Fibroblast of lung (primary cell): ENCODE measurements at regions not wholly inside any gene's neighbourhood (a gene's known extent, or its start where the extent isn't known, plus 50 kb on each side); places are given as distances from the start of the nearest gene placed in this dataset.
"Not testable (repeated sequence)": the region's sequence is repeated elsewhere in the genome, so short reads cannot be mapped to it uniquely, and the experiment has no call there.

Experiments used
- DNase-seq, 2 donors: peaks; one replicate each; pipeline versions ENCODE4 v3.0.0 to v3.0.0-alpha.2; 2010; ENCODE audit warnings: low read depth in 2 of 2
- H2AFZ ChIP-seq: 2 replicates; pipeline ENCODE4 v1.5.1; 2012; ENCODE audit warnings: low read length, control low read depth, inconsistent platforms
- H3K27ac ChIP-seq: 2 replicates; pipeline ENCODE4 v1.5.1; 2011; ENCODE audit warnings: low read length, control low read depth; ENCODE audit not compliant: insufficient read depth
- H3K27me3 ChIP-seq: 2 replicates; pipeline ENCODE4 v1.5.1; 2011; ENCODE audit warnings: mild to moderate bottlenecking, low read length; ENCODE audit not compliant: control insufficient read depth, insufficient read depth
- H3K36me3 ChIP-seq: 2 replicates; pipeline ENCODE4 v1.5.1; 2011; ENCODE audit warnings: low read length; ENCODE audit not compliant: control insufficient read depth, insufficient read depth
- H3K4me1 ChIP-seq: 2 replicates; pipeline ENCODE4 v1.5.1; 2011; ENCODE audit warnings: low read length; ENCODE audit not compliant: control insufficient read depth, insufficient read depth; ENCODE audit errors: extremely low read depth
- H3K4me2 ChIP-seq: 2 replicates; pipeline ENCODE4 v1.5.1; 2011; ENCODE audit warnings: low read length, control low read depth; ENCODE audit not compliant: insufficient read depth; ENCODE audit errors: extremely low read depth
- H3K4me3 ChIP-seq, 4 experiments: fragments of 200-600 bp in 1 of 4; sonication (generic) in 1 of 4; replicated peaks in 1 of 4; 2 replicates each; pipeline ENCODE4 v1.5.1; 2011 to 2016; ENCODE audit warnings: low read length in 4 of 4, low read depth in 3 of 4, mild to moderate bottlenecking in 3 of 4, control low read depth in 2 of 4, inconsistent platforms in 1 of 4, mixed read lengths in 1 of 4; ENCODE audit not compliant: insufficient read depth in 1 of 4; ENCODE audit errors: control extremely low read depth in 1 of 4
- H3K79me2 ChIP-seq: 2 replicates; pipeline ENCODE4 v1.5.1; 2012; ENCODE audit warnings: mild to moderate bottlenecking, low read length, inconsistent platforms; ENCODE audit not compliant: control insufficient read depth, insufficient read depth
- H3K9ac ChIP-seq: 2 replicates; pipeline ENCODE4 v1.5.1; 2011; ENCODE audit warnings: mild to moderate bottlenecking, low read length, control low read depth; ENCODE audit not compliant: insufficient read depth
- H3K9me3 ChIP-seq: 2 replicates; pipeline ENCODE4 v1.5.1; 2012; ENCODE audit warnings: low read depth, low read length; ENCODE audit not compliant: control insufficient read depth, insufficient read depth
- H4K20me1 ChIP-seq: 2 replicates; pipeline ENCODE4 v1.5.1; 2011; ENCODE audit warnings: low read length; ENCODE audit not compliant: control insufficient read depth, insufficient read depth; ENCODE audit errors: extremely low read depth
- CTCF ChIP-seq, 2 donors: IDR thresholded peaks in 1 of 2; conservative IDR thresholded peaks in 1 of 2; 1 replicate in 1 of 2; 2 replicates in 1 of 2; pipeline ENCODE4 v1.5.1; 2011 to 2012; ENCODE audit warnings: low read length in 2 of 2, control low read depth in 1 of 2, inconsistent platforms in 1 of 2, low read depth in 1 of 2, mild to moderate bottlenecking in 1 of 2
- EZH2 ChIP-seq: IDR thresholded peaks from 2 replicates; pipeline ENCODE4 v1.5.1; 2012; ENCODE audit warnings: low read length, control low read depth, mild to moderate bottlenecking; ENCODE audit errors: missing control alignments

- Histone ChIP-seq H2AFZ (no peak overlapping the region), H3K79me2 (no peaks in the 10 kb centered on the region), H3K9ac (no peak overlapping the region), H3K27ac (no peak overlapping the region), H3K9me3 (no peaks in the 10 kb centered on the region), H3K4me3 (no peak overlapping the region), H3K27me3 (no peaks in the 10 kb centered on the region), H4K20me1 (no peaks in the 10 kb centered on the region), H3K36me3 (no peaks in the 10 kb centered on the region), H3K4me1 (no peaks in the 10 kb centered on the region), H3K4me2 (no peak overlapping the region)
- TF ChIP-seq CTCF (conservative IDR thresholded peaks at IDR 0.05 in 1 of 2, IDR thresholded peaks at IDR 0.05 in 1 of 2; ENCODE audit: low read depth in 1 of 2, low read length in 2 of 2), result no peak
- no peak for TF ChIP-seq EZH2
- DNase-seq, result no peak
These were observed 658.0 kb upstream of the DPPA4 start for GRCh38 chr3:109995377-109995776.

DNA sequence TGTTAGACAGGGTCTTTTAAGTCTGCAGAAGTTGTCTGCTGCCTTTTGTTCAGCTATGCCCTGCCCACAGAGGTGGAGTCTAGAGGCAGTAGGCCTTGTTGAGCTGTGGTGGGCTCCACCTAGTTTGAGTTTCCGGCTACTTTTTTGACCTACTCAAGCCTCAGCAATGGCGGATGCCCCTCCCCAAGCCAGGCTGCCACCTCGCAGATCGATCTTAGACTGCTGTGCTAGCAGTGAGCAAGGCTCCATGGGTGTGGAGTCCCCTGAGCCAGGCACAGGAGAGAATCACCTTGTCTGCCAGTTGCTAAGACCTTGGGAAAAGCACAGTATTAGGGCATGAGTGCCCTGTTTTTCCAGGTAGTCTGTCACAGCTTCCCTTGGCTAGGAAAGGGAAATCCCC is 664.6 kb upstream of the DPPA4 start:
- H3K4me3 ChIP-seq, H3K4me1 ChIP-seq, H3K36me3 ChIP-seq, H3K9me3 ChIP-seq, H3K27me3 ChIP-seq, H2AFZ ChIP-seq, H3K9ac ChIP-seq, H3K27ac ChIP-seq, H4K20me1 ChIP-seq, H3K4me2 ChIP-seq, H3K79me2 ChIP-seq, DNase-seq: not testable (repeated sequence)

- H3K27me3 ChIP-seq, result no peaks in the 10 kb centered on the region
- no peaks in the 10 kb centered on the region for H3K79me2 ChIP-seq
- H3K27ac ChIP-seq, result no peak overlapping the region
- H3K4me1 ChIP-seq, result no peaks in the 10 kb centered on the region
- H3K4me3 ChIP-seq, result no peak overlapping the region
- no peak for DNase-seq
- no peak overlapping the region for H3K9ac ChIP-seq
- TF ChIP-seq EZH2, result no peak
- TF ChIP-seq CTCF (conservative IDR thresholded peaks at IDR 0.05 in 1 of 2, IDR thresholded peaks at IDR 0.05 in 1 of 2; ENCODE audit: low read depth in 1 of 2, low read length in 2 of 2), result no peak
- no peaks in the 10 kb centered on the region for H3K36me3 ChIP-seq
- no peaks in the 10 kb centered on the region for H3K9me3 ChIP-seq
- no peak overlapping the region for H3K4me2 ChIP-seq
- no peak overlapping the region for H2AFZ ChIP-seq
- H4K20me1 ChIP-seq, result no peaks in the 10 kb centered on the region
These were observed 669.6 kb upstream of the DPPA4 start for GRCh38 chr3:110006913-110007312.
